HG03108 (cell line): ENCODE measurements at regions not wholly inside any gene's neighbourhood (a gene's known extent, or its start where the extent isn't known, plus 50 kb on each side); places are given as distances from the start of the nearest gene placed in this dataset.
A peak's percentile ranks its signal among the peaks of the same experiment; 100 is the strongest.

ENCODE experiments used
- ATAC-seq: cut with Tn5 transposase; IDR thresholded peaks from one replicate; pipeline ENCODE4 v1.9.1; 2021; ENCODE audit warnings: moderate library complexity; ENCODE audit not compliant: unreplicated experiment

DNA sequence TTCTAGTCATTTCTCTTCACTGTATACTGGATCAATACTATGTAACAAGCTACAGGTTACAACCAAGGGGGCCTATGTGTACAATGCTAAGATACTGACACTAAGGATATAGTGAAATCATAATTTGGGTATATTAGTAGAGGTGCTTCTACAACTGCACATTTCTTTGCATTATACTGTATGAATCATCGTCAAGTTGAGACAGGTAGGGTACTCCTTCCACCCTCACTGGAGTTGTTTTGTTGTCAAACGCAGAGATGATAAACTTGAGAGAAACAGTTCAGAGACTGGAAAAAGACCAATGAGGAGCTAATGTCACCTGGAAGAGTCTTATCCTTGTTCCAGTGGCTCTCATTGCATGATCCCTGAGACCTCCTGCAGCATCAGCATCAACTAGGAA is 208.2 kb upstream of the PRPS1L1 start:
- no peak for ATAC-seq

DNA sequence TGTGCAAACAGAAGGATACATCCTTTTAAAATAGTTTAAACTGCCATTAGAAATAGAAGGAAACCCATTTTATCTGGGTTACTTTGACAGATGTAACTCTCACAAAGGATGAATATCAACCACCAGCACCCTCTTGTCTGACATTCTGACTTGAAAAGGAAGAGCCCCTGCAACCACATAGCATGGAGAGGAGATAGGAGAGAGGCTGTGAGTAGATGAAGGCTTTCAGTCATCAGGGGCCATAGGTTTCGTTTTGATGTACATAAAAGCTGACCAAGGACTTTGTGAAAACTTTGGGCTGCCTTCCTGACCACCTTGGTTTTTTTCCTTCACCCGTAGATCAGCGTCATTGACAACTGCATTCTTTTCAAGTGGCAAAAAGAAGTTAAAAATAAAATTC is 211.6 kb upstream of the PRPS1L1 start:
- ATAC-seq, result no peak

DNA sequence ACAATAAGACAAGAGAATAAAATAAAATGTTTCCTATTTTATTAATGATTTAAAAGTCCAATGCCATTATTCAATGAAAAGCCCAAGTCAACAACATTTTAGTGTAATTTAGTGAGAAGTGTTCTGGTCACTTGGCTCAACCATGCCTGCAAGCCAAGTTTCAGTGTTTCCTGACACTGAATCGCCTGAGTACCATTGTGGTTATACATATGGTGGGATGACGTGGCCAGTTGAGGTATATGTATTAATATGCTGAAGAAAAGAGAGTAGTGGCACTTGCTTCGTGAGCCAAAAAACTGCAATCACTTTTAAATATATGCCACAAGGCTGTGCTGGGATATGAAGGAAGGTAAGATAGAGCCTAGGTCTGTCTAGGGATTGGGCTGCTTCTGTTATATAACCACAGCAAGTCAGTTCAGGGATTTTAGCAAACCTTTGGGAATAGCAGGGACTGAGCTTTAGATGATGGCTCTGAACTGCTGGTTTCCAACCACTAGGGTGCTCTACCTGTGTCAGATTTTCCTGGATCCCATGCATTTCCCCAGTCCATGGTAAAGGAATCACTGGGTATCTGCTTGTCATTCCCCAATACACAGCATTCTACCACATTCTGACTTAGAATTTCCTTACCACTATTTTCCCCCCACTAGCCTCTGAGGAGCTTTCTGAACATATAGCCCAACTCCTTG is 214.0 kb upstream of the PRPS1L1 start:
- ATAC-seq, result peak; percentile 65

GRCh38 chr7:18243731-18244130 is 216.1 kb upstream of the PRPS1L1 start:
- no peak for ATAC-seq

DNA sequence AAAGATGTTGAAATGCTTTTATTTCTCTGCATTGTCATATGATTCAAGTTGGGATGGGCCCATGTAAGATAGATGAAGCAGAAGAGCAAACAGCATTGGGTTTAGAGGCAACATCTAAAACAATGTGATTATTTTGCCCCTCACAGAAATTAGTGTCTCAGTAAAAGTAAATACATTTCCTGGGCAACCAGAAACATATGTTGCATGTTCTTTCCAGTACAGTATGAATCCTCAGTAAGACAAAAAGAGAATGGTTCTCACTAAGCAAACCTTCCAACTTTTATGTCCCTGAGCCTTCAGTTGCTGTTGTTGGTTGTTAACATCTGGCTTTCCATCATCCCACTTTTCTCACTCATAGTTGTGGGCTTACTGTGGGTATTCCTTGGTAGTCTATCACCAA is 222.5 kb upstream of the PRPS1L1 start:
- no peak for ATAC-seq

GRCh38 chr7:18257711-18258110 is 230.1 kb upstream of the PRPS1L1 start:
- no peak for ATAC-seq

GRCh38 chr7:18262058-18262457 is 233.5 kb upstream of the HDAC9 start:
- no peak for ATAC-seq

GRCh38 chr7:18265611-18266281 is 229.8 kb upstream of the HDAC9 start:
- no peak for ATAC-seq

DNA sequence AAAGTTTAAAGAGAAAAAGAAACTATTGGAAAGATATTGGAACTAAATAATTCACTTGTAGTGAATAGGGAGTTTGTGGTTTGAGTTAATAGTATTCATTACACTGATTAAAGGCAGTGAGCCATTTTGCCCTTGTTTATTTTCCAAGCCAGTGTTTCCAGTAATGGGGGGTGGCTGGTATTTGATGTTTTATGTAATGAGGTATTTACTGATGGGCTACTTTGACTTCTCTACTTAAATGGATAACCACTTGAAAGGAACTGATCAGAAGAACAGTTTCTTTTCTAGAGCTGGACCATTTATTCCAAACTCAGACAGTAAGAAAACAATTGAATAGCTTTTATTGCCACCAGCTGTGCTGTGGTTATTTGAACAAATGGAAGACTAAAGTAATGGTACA is 227.0 kb upstream of the HDAC9 start:
- no peak for ATAC-seq

DNA sequence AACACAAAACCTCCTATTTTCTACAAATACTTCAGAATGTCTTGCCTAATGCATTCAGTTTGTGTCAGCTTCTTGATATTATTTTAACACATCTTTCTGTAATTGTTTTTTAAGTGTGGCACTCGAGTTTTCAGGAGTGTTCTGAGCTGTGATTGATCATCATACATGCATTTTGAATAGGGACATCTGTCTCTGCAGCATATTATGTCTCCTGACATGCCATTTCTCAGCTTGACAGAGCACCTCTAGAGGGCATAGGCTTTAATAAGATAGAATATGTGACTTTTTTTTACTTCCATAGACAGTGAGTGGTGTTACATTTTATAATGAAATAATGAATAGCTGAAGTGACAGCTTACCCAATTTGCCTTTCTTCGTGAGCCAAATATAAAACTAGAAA is 219.2 kb upstream of the HDAC9 start:
- no peak for ATAC-seq

DNA sequence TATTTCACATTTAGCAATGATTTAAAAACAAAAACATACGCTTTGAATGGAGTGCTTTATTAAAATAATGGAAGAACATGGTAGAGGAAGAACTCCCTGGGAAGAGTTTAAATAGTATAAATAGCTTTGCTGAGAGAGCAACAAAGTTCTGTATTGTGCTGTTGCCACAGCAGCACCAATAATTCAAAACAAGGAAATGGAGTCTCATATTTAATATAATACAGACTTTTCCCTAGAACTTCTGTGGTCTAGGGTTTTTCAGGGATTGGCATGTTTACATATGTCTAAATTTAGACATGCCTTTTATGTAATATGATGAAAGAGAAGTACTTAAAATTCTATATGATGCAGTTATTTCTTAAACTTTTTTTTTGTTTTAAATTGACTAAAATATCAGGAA is 217.2 kb upstream of the HDAC9 start:
- ATAC-seq, result no peak

GRCh38 chr7:18283045-18283444 is 212.5 kb upstream of the HDAC9 start:
- no peak for ATAC-seq

- no peak for ATAC-seq
Measured at GRCh38 chr7:18287482-18287881, 208.1 kb upstream of the HDAC9 start.

GRCh38 chr7:18288322-18289037 is 207.1 kb upstream of the HDAC9 start:
- no peak for ATAC-seq

GRCh38 chr7:18289788-18290187 is 205.8 kb upstream of the HDAC9 start:
- ATAC-seq, result no peak

- peak; percentile 74 for ATAC-seq
Measured at GRCh38 chr7:18290223-18290622, 205.3 kb upstream of the HDAC9 start.

DNA sequence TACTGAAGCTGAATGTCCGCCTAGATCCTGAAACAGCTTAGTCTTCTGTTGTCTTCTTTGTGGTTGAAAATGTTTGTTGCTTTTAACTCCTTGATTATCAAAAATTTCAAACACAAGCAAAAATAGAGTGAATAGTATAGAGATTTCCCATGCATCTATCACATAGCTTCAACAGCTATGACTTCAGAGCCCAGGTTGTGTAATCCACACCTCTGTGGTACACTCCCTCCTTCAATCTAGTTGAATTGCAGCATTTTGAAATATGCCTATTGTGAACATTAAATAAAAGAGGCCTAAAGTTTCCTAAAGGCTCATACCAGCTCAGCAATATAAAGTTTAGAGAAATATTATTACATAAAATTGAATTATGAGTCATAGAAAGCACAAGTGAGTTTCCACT is 204.7 kb upstream of the HDAC9 start:
- ATAC-seq, result no peak

- ATAC-seq, result no peak
Measured at GRCh38 chr7:18292584-18292983, 203.0 kb upstream of the HDAC9 start.

DNA sequence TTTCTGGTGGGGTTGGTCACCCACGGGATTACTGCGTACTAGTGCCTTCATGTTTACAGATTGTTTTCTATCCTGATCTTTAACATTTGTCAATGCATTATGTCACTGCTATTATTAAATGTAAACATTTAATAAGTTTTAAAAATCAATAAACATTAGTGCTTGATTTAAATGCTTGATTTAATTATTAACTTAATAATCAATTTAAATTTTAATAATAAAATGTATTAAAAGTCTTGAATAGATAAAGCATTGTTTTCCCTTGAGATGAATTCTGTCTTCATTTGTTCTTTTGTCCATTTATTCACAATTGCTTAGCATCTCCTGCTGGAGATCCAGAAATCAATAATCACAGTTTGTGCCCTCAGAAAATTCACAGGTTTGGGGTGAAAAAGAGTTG is 201.8 kb upstream of the HDAC9 start:
- ATAC-seq, result no peak

GRCh38 chr7:18294411-18294810 is 201.1 kb upstream of the HDAC9 start:
- ATAC-seq, result no peak

- no peak for ATAC-seq
Measured at GRCh38 chr7:18295781-18296423, 199.6 kb upstream of the HDAC9 start.

- ATAC-seq, result no peak
Measured at GRCh38 chr7:18302097-18302496, 193.5 kb upstream of the HDAC9 start.
